ENCODE measurements at regions not wholly inside any gene's neighbourhood (a gene's known extent, or its start where the extent isn't known, plus 50 kb on each side); places are given as distances from the start of the nearest gene placed in this dataset.
A peak's percentile ranks its signal among the peaks of the same experiment; 100 is the strongest.

DNA sequence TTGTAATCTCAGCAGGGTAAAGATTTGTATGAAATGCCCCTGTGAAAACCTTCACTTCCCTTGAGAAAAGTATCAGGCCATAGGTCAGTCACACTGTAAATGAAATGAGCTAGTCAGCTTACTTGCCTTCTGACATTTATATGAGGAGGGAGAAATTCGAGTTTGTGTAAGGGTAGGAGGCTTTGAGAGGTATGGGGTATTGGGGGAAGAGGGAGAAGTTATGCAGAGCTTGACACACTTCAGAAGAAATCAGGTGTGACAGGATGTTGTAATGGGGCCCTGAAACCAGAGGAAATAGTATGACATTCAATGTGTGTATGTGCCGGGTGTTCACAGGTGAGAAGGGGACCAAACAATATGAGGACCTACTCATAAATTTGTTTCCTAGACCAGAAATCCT, 64.2 kb upstream of the CCN6 start:
- no peak for DNase-seq

GRCh38 chr6:111990214-111990613, 63.7 kb upstream of the CCN6 start:
- DNase-seq = no peak

DNA sequence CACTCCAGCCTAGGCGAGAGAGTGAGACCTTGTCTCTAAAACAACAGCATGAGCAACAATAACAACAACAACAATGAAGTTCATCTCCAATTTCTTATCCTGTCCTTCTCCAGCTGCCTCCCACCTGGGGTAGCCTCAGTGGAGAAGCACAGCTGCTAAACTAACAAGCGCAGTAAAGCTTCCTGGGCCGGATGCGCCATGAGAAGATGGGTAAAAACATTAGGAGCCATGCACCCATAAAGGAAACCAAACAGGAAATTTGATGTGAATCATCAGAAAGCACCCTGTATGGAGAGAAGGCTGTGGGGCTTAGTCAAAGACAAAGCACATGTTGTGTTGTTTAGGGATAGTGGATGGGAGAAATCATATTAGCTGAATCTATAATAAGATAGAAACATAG, 61.1 kb upstream of the CCN6 start:
- DNase-seq = no peak

- DNase-seq = no peak
Measured at GRCh38 chr6:111993342-111993741, 60.6 kb upstream of the CCN6 start.

- no peak for DNase-seq
Measured at GRCh38 chr6:111994791-111995190, 59.1 kb upstream of the CCN6 start.

DNA sequence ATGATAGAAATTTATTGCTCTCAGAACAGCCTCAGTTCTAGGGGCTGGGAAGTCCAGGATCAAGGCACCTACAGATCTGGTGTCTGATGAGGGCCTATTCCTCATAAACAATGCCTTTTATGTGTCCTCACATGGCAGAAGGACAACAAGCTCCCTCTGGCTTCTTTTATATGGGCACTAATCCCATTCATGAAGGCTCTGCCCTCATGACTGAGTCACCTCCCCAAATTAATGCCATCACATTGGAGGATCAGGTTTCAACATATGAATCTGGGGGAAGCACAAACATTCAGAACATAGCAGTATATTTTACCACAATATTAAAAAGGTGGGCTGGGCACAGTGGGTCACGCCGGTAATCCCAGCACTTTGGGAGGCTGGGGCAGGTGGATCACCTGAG, 58.5 kb upstream of the CCN6 start:
- no peak for DNase-seq

- DNase-seq = no peak
Measured at GRCh38 chr6:111996144-111996865, 57.6 kb upstream of the CCN6 start.

DNA sequence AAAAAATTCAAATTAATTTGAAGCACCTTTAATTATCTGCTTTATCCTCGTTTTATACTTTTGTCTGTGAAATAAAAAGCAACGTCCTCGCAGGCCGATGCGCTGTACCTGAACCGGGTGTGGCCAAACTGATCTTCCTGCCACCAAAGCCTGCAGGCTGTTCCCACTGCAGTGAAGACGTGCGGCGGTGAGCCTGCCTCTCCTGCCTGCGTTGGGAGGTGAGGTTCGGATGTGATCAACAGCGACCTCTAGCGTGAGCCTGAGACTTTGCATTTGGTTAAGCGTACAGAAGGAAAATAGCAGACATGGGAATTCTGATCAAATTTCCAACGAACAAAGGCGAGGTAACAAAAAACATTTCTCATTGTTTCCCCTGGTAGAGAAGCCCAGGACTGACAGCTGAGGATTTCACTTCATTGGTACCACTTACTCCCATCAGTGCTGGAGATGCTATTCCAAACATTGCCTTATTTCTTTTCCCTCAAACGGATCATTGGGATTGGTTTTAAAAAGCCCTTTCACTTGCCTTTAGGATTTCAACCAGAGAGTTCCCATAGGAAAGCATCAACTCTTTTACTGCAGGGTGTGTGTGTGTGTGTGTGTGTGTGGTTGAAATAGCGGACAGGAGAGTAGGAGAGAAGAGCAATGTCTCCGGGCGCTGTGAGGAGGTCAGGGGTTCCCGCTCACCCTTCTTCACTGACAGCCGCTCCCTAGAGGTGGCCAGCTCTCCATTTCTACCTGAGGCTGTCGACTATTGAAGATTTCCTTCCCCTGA, 56.6 kb upstream of the CCN6 start:
- DNase-seq = peak; percentile 76 to 79

- DNase-seq = no peak
Measured at GRCh38 chr6:111997853-111998208, 56.1 kb upstream of the CCN6 start.

GRCh38 chr6:112002307-112002706, 51.6 kb upstream of the CCN6 start:
- DNase-seq = no peak

All from hippocampal formation (tissue), 2 donors.